ENCODE measurements at regions not wholly inside any gene's neighbourhood (a gene's known extent, or its start where the extent isn't known, plus 50 kb on each side); places are given as distances from the start of the nearest gene placed in this dataset.
A peak's percentile ranks its signal among the peaks of the same experiment; 100 is the strongest.

DNA sequence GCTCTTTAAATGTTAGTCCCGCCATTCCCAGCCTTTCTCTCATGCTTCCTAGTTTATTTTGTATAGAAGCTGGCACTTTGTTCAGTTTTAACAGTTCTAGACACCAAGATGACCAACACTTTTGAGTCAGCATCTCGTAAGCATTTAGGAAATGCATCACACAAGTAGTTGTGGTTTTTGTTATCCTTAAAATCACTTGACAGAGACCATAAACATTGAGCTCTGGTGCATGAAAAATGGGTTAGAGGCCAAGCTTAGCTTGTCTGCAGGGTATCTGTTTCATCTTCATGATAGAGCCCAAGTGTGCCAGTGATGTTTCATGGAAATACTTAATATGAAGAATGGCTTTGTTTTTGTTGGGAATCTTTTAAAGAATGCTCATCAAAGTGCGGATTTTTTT is 159.7 kb downstream of the DISP1 start (continued):
- TF ChIP-seq USF2 (IDR thresholded peaks at IDR 0.05; ENCODE audit: borderline replicate concordance, low read depth, low read length) (no peak), GABPA (IDR thresholded peaks at IDR 0.05; ENCODE audit: low read depth) (peak; percentile 51), GATA2 (CRISPR knock-in tag; IDR thresholded peaks at IDR 0.05) (no peak), FOSL2 (IDR thresholded peaks at IDR 0.05; ENCODE audit: borderline replicate concordance, low read depth) (peak; percentile 93), POLR2AphosphoS5 (IDR thresholded peaks at IDR 0.05; ENCODE audit: low read depth, low read length) (peak; percentile 93), MAX (IDR thresholded peaks at IDR 0.05; ENCODE audit: low read depth) (peak; percentile 51; the same call in 1 of the 2 replicates), TAF1 (IDR thresholded peaks at IDR 0.05; ENCODE audit: borderline replicate concordance, low read depth, low read length) (no peak; the same call in 1 of the 2 replicates), SIN3A (IDR thresholded peaks at IDR 0.05; ENCODE audit: borderline replicate concordance, low read depth, low read length) (peak; percentile 57; the same call in 1 of the 2 replicates), SMC3 (IDR thresholded peaks at IDR 0.05; ENCODE audit: low read depth, low read length) (no peak), TCF12 (IDR thresholded peaks at IDR 0.05) (peak; percentile 100), EP300 (IDR thresholded peaks at IDR 0.05; ENCODE audit: borderline replicate concordance in 1 of 2, low read depth in 1 of 2, low read length in 1 of 2) (peak; percentile 80 to 99), NRF1 (IDR thresholded peaks at IDR 0.05; ENCODE audit: low read depth, low read length) (no peak), YY1 (IDR thresholded peaks at IDR 0.05; ENCODE audit: low read depth) (0 out of 2 replicates have a peak, but pooled peaks have one; percentile 16), ELF1 (IDR thresholded peaks at IDR 0.05) (peak; percentile 43; the same call in 1 of the 2 replicates), CTCF (IDR thresholded peaks at IDR 0.05) (no peak), RFX5 (IDR thresholded peaks at IDR 0.05; ENCODE audit: low read length) (no peak), CHD2 (IDR thresholded peaks at IDR 0.05; ENCODE audit: low read length, partially characterized antibody) (no peak)
- TF ChIP-seq, protein P1, sequence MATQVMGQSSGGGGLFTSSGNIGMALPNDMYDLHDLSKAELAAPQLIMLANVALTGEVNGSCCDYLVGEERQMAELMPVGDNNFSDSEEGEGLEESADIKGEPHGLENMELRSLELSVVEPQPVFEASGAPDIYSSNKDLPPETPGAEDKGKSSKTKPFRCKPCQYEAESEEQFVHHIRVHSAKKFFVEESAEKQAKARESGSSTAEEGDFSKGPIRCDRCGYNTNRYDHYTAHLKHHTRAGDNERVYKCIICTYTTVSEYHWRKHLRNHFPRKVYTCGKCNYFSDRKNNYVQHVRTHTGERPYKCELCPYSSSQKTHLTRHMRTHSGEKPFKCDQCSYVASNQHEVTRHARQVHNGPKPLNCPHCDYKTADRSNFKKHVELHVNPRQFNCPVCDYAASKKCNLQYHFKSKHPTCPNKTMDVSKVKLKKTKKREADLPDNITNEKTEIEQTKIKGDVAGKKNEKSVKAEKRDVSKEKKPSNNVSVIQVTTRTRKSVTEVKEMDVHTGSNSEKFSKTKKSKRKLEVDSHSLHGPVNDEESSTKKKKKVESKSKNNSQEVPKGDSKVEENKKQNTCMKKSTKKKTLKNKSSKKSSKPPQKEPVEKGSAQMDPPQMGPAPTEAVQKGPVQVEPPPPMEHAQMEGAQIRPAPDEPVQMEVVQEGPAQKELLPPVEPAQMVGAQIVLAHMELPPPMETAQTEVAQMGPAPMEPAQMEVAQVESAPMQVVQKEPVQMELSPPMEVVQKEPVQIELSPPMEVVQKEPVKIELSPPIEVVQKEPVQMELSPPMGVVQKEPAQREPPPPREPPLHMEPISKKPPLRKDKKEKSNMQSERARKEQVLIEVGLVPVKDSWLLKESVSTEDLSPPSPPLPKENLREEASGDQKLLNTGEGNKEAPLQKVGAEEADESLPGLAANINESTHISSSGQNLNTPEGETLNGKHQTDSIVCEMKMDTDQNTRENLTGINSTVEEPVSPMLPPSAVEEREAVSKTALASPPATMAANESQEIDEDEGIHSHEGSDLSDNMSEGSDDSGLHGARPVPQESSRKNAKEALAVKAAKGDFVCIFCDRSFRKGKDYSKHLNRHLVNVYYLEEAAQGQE (IDR thresholded peaks at IDR 0.05; ENCODE audit: low read depth, low read length) = 0 out of 2 replicates have a peak, but pooled peaks have one; percentile 34
